ENCODE measurements at regions not wholly inside any gene's neighbourhood (a gene's known extent, or its start where the extent isn't known, plus 50 kb on each side); places are given as distances from the start of the nearest gene placed in this dataset.

- TF ChIP-seq JUND (IDR thresholded peaks at IDR 0.05; ENCODE audit: low read depth), result no peak
- DNase-seq (ENCODE audit: low read depth in 1 of 2, low spot score in 1 of 2), result no peak
- in situ Hi-C loops (cut with HindIII; ENCODE audit: low pct_unique_long_range_greater_than_20kb, low sequenced_read_pairs), result no loop called here
Measured at GRCh38 chr14:30291216-30291615, 267.7 kb upstream of the G2E3 start.

GRCh38 chr14:30292541-30292940 is 266.4 kb upstream of the G2E3 start:
- in situ Hi-C loops (cut with HindIII; ENCODE audit: low pct_unique_long_range_greater_than_20kb, low sequenced_read_pairs), result no loop called here
- no peak for TF ChIP-seq JUND (IDR thresholded peaks at IDR 0.05; ENCODE audit: low read depth)

GRCh38 chr14:30295980-30296379 is 263.0 kb upstream of the G2E3 start:
- in situ Hi-C loops (cut with HindIII; ENCODE audit: low pct_unique_long_range_greater_than_20kb, low sequenced_read_pairs), result no loop called here
- TF ChIP-seq JUND (IDR thresholded peaks at IDR 0.05; ENCODE audit: low read depth), result no peak
- DNase-seq (ENCODE audit: low read depth in 1 of 2, low spot score in 1 of 2), result peak in 1 of 2 experiments; percentile 60

More at GRCh38 chr14:30292541-30292940, 266.4 kb upstream of the G2E3 start:
- DNase-seq (ENCODE audit: low read depth in 1 of 2, low spot score in 1 of 2), result no peak

- no peak for DNase-seq (ENCODE audit: low read depth in 1 of 2, low spot score in 1 of 2)
- in situ Hi-C loops (cut with HindIII; ENCODE audit: low pct_unique_long_range_greater_than_20kb, low sequenced_read_pairs), result no loop called here
- TF ChIP-seq JUND (IDR thresholded peaks at IDR 0.05; ENCODE audit: low read depth), result no peak
Measured at GRCh38 chr14:30296931-30297405, 262.0 kb upstream of the G2E3 start.

GRCh38 chr14:30297876-30298795 is 260.8 kb upstream of the G2E3 start:
- TF ChIP-seq JUND (IDR thresholded peaks at IDR 0.05; ENCODE audit: low read depth), result no peak
- no peak for DNase-seq (ENCODE audit: low read depth in 1 of 2, low spot score in 1 of 2)
- in situ Hi-C loops (cut with HindIII; ENCODE audit: low pct_unique_long_range_greater_than_20kb, low sequenced_read_pairs), result no loop called here

GRCh38 chr14:30299915-30300314 is 259.0 kb upstream of the G2E3 start:
- DNase-seq (ENCODE audit: low read depth in 1 of 2, low spot score in 1 of 2), result no peak
- no peak for TF ChIP-seq JUND (IDR thresholded peaks at IDR 0.05; ENCODE audit: low read depth)
- in situ Hi-C loops (cut with HindIII; ENCODE audit: low pct_unique_long_range_greater_than_20kb, low sequenced_read_pairs), result no loop called here

- in situ Hi-C loops (cut with HindIII; ENCODE audit: low pct_unique_long_range_greater_than_20kb, low sequenced_read_pairs), result no loop called here
- TF ChIP-seq JUND (IDR thresholded peaks at IDR 0.05; ENCODE audit: low read depth), result no peak
Measured at GRCh38 chr14:30303350-30303749, 255.6 kb upstream of the G2E3 start.

GRCh38 chr14:30305346-30305745 is 253.6 kb upstream of the G2E3 start:
- TF ChIP-seq JUND (IDR thresholded peaks at IDR 0.05; ENCODE audit: low read depth), result no peak
- in situ Hi-C loops (cut with HindIII; ENCODE audit: low pct_unique_long_range_greater_than_20kb, low sequenced_read_pairs), result no loop called here
- DNase-seq (ENCODE audit: low read depth in 1 of 2, low spot score in 1 of 2), result no peak

More at GRCh38 chr14:30303350-30303749, 255.6 kb upstream of the G2E3 start:
- no peak for DNase-seq (ENCODE audit: low read depth in 1 of 2, low spot score in 1 of 2)

- TF ChIP-seq JUND (IDR thresholded peaks at IDR 0.05; ENCODE audit: low read depth), result no peak
- no peak for DNase-seq (ENCODE audit: low read depth in 1 of 2, low spot score in 1 of 2)
- in situ Hi-C loops (cut with HindIII; ENCODE audit: low pct_unique_long_range_greater_than_20kb, low sequenced_read_pairs), result no loop called here
Measured at GRCh38 chr14:30309405-30309804, 249.6 kb upstream of the G2E3 start.

- TF ChIP-seq JUND (IDR thresholded peaks at IDR 0.05; ENCODE audit: low read depth), result no peak
- in situ Hi-C loops (cut with HindIII; ENCODE audit: low pct_unique_long_range_greater_than_20kb, low sequenced_read_pairs), result no loop called here
Measured at GRCh38 chr14:30312214-30312613, 246.7 kb upstream of the G2E3 start.

GRCh38 chr14:30317729-30318128 is 241.2 kb upstream of the G2E3 start:
- in situ Hi-C loops (cut with HindIII; ENCODE audit: low pct_unique_long_range_greater_than_20kb, low sequenced_read_pairs), result no loop called here
- peak in 1 of 2 experiments; percentile 63 for DNase-seq (ENCODE audit: low read depth in 1 of 2, low spot score in 1 of 2)
- no peak for TF ChIP-seq JUND (IDR thresholded peaks at IDR 0.05; ENCODE audit: low read depth)

More at GRCh38 chr14:30312214-30312613, 246.7 kb upstream of the G2E3 start:
- DNase-seq (ENCODE audit: low read depth in 1 of 2, low spot score in 1 of 2), result no peak

GRCh38 chr14:30322819-30323218 is 236.1 kb upstream of the G2E3 start:
- no peak for TF ChIP-seq JUND (IDR thresholded peaks at IDR 0.05; ENCODE audit: low read depth)
- in situ Hi-C loops (cut with HindIII; ENCODE audit: low pct_unique_long_range_greater_than_20kb, low sequenced_read_pairs), result no loop called here
- DNase-seq (ENCODE audit: low read depth in 1 of 2, low spot score in 1 of 2), result no peak

GRCh38 chr14:30330033-30330432 is 228.9 kb upstream of the G2E3 start:
- in situ Hi-C loops (cut with HindIII; ENCODE audit: low pct_unique_long_range_greater_than_20kb, low sequenced_read_pairs), result no loop called here
- TF ChIP-seq JUND (IDR thresholded peaks at IDR 0.05; ENCODE audit: low read depth), result no peak
- DNase-seq (ENCODE audit: low read depth in 1 of 2, low spot score in 1 of 2), result no peak

All from T47D (cell line).